ENCODE measurements at regions not wholly inside any gene's neighbourhood (a gene's known extent, or its start where the extent isn't known, plus 50 kb on each side); places are given as distances from the start of the nearest gene placed in this dataset.
"Not testable (repeated sequence)": the region's sequence is repeated elsewhere in the genome, so short reads cannot be mapped to it uniquely, and the experiment has no call there.

DNA sequence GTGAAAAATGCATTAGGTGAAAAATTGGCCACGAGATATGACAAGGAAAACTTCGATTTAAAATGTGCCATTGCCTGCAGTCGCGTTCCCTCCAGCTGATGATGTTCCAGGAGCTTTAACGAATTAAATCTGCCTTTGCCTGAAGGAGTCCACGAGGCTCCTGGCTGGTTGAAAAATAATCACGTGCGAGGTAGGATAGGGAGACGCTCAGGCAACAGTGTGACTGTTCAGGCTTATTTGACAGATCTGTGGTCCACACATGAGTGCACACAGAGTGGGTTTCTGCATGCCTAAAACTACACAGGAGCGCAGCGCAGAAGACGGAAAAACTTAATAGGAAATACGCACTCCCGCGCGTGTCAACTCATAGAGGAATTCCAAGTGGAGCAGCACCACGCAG lies 204.0 kb upstream of the PITRM1 start:
- WGBS, result 88% methylated on average over 17 of the region's 17 CpGs
- H3K27ac ChIP-seq, result no peak overlapping the region
- no peaks in the 10 kb centered on the region for H3K27me3 ChIP-seq
- no peaks in the 10 kb centered on the region for H3K4me1 ChIP-seq
- H3K9me3 ChIP-seq, result no peaks in the 10 kb centered on the region
- TF ChIP-seq, protein P1, sequence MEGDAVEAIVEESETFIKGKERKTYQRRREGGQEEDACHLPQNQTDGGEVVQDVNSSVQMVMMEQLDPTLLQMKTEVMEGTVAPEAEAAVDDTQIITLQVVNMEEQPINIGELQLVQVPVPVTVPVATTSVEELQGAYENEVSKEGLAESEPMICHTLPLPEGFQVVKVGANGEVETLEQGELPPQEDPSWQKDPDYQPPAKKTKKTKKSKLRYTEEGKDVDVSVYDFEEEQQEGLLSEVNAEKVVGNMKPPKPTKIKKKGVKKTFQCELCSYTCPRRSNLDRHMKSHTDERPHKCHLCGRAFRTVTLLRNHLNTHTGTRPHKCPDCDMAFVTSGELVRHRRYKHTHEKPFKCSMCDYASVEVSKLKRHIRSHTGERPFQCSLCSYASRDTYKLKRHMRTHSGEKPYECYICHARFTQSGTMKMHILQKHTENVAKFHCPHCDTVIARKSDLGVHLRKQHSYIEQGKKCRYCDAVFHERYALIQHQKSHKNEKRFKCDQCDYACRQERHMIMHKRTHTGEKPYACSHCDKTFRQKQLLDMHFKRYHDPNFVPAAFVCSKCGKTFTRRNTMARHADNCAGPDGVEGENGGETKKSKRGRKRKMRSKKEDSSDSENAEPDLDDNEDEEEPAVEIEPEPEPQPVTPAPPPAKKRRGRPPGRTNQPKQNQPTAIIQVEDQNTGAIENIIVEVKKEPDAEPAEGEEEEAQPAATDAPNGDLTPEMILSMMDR (IDR thresholded peaks at IDR 0.05), result no peak
- TF ChIP-seq POLR2A (IDR thresholded peaks at IDR 0.05), result no peak
- no peak for TF ChIP-seq EP300 (IDR thresholded peaks at IDR 0.05)
- TF ChIP-seq POLR2AphosphoS5 (IDR thresholded peaks at IDR 0.05), result no peak
- H3K36me3 ChIP-seq, result no peaks in the 10 kb centered on the region
- H3K4me3 ChIP-seq, result no peak overlapping the region
- no peak for DNase-seq (ENCODE audit: low spot score in 2 of 2)

DNA sequence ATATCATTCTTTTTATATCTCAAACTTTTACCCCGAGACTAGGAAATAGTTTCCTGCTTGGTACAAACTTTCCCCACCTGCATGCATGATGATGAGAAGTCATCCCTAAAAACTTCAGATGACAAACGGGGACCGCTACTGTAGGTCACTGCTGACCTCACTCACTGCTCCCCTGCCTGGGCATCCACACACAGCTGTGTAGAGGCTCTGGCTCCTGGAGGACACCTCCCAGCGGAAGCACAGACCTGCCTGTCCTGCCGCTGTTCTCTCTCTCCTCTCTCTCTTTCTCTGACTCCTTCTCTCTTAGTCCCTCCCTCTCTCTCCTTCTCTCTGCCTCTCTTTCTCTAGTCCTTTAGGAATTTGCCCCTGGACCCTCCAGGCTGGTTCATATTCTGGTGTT lies 202.9 kb upstream of the PITRM1 start:
- H3K27me3 ChIP-seq, result no peaks in the 10 kb centered on the region
- H3K4me1 ChIP-seq, result no peaks in the 10 kb centered on the region
- no peak for DNase-seq (ENCODE audit: low spot score in 2 of 2)
- no peak overlapping the region for H3K27ac ChIP-seq
- WGBS, result 95% methylated on average over 5 of the region's 5 CpGs
- H3K9me3 ChIP-seq, result no peaks in the 10 kb centered on the region
- no peaks in the 10 kb centered on the region for H3K36me3 ChIP-seq
- TF ChIP-seq EP300 (IDR thresholded peaks at IDR 0.05) (no peak), POLR2AphosphoS5 (IDR thresholded peaks at IDR 0.05) (no peak), POLR2A (IDR thresholded peaks at IDR 0.05) (no peak)
- TF ChIP-seq, protein P1 (IDR thresholded peaks at IDR 0.05), result no peak
- H3K4me3 ChIP-seq, result no peak overlapping the region

DNA sequence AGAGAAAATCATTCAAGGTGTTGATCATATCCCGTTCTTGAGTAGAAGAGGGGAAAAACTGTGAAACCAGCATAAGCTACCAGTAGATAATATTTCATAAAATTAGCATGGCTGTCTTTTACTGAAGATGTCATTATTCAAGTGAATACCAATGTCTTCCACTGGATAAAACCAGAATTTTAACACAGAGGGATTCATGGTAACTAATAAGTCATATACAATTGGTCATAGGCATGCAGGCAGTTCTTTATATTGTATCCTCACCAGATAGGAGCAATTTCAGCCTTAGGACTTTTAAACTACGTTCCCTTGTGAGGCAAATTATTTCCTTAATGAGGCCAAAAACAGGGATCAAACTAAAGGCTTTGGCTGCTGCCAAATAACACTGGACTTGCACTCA lies 202.3 kb upstream of the PITRM1 start:
- Histone ChIP-seq H3K36me3 (no peaks in the 10 kb centered on the region), H3K27ac (no peak overlapping the region), H3K27me3 (no peaks in the 10 kb centered on the region), H3K4me3 (no peak overlapping the region), H3K4me1 (no peaks in the 10 kb centered on the region), H3K9me3 (no peaks in the 10 kb centered on the region)
- TF ChIP-seq POLR2A (IDR thresholded peaks at IDR 0.05), result no peak
- no peak for TF ChIP-seq POLR2AphosphoS5 (IDR thresholded peaks at IDR 0.05)
- TF ChIP-seq, protein P1 (IDR thresholded peaks at IDR 0.05), result no peak
- TF ChIP-seq EP300 (IDR thresholded peaks at IDR 0.05), result no peak
- 79% methylated on average over 2 of the region's 2 CpGs for WGBS
- DNase-seq (ENCODE audit: low spot score in 2 of 2), result no peak

DNA sequence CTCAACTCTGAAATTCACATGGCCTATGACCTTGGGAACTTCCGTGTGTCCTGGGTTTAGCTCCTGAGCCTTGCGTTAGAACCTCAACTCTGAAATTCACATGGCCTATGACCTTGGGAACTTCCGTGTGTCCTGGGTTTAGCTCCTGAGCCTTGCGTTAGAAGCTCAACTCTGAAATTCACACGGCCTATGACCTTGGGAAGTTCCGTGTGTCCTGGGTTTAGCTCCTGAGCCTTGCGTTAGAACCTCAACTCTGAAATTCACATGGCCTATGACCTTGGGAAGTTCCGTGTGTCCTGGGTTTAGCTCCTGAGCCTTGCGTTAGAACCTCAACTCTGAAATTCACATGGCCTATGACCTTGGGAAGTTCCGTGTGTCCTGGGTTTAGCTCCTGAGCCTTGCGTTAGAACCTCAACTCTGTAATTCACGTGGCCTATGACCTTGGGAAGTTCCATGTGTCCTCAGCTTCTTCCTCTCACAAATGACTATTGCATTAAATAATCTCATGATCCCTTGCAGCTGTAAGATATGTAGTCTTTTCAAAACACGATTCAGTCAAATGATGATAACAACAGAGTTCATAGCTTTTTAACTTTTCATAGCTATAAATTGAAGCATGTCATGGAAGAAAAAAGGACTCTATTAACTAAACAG lies 200.9 kb upstream of the PITRM1 start:
- not testable (repeated sequence) for H3K27ac ChIP-seq; H3K4me3 ChIP-seq; H3K36me3 ChIP-seq; H3K9me3 ChIP-seq; H3K27me3 ChIP-seq; DNase-seq (ENCODE audit: low spot score in 2 of 2); H3K4me1 ChIP-seq
- 85% methylated on average over 6 of the region's 13 CpGs for WGBS

DNA sequence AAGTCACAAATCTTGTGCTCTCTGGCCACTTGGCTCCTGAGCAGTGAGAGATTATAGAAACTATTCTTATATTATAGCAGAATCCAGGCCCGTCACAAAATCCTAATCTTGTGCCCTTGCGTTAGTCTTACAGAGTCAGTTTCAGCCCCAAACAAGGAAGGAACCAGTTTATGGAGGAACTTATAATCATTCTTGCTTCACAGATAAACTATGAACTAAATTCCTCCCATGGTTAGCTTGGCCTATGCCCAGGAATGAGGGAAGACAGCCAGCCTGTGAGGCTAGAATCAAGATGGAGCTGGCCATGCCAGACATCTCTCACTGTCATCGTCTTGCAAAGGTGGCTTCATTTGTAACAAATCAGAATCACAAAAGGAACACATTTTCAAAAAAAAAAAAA lies 199.7 kb upstream of the PITRM1 start:
- no peak for DNase-seq (ENCODE audit: low spot score in 2 of 2)
- no peaks in the 10 kb centered on the region for H3K27me3 ChIP-seq
- TF ChIP-seq POLR2AphosphoS5 (IDR thresholded peaks at IDR 0.05) (no peak), POLR2A (IDR thresholded peaks at IDR 0.05) (no peak), EP300 (IDR thresholded peaks at IDR 0.05) (no peak)
- TF ChIP-seq, protein P1 (IDR thresholded peaks at IDR 0.05), result no peak
- no peaks in the 10 kb centered on the region for H3K36me3 ChIP-seq
- H3K27ac ChIP-seq, result no peak overlapping the region
- H3K9me3 ChIP-seq, result no peaks in the 10 kb centered on the region
- 75% methylated on average over 3 of the region's 3 CpGs for WGBS
- H3K4me1 ChIP-seq, result no peaks in the 10 kb centered on the region
- H3K4me3 ChIP-seq, result no peak overlapping the region

DNA sequence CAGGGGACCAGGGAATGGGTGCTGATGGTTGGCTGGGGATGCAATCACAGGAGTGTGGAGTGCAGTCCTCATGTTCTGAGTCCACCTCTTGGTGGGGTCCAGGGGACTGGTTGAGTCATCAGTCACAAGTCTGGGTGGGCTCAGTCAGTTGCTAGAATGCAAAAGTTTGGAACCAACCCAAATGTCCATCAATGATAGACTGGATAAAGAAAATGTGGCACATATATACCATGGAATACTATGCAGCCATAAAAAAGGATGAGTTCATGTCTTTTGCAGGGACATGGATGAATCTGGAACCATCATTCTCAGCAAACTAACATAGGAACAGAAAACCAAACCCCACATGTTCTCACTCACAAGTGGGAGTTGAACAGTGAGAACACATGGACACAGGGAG lies 199.0 kb upstream of the PITRM1 start:
- not testable (repeated sequence) for H3K4me1 ChIP-seq; H3K36me3 ChIP-seq; H3K9me3 ChIP-seq; H3K27ac ChIP-seq; H3K4me3 ChIP-seq; H3K27me3 ChIP-seq; DNase-seq (ENCODE audit: low spot score in 2 of 2)

Data from suprapubic skin (tissue), 4 donors.